CD4-positive, CD25-positive, alpha-beta regulatory T cell (primary cell): ENCODE measurements at regions not wholly inside any gene's neighbourhood (a gene's known extent, or its start where the extent isn't known, plus 50 kb on each side); places are given as distances from the start of the nearest gene placed in this dataset.

Experiments used
- ATAC-seq, 2 donors: fragments of 150-1000 bp; cut with Tn5 transposase; one replicate each; pipeline ENCODE4 v1.10.0; 2021; ENCODE audit warnings: low read depth in 2 of 2, moderate number of reproducible peaks in 2 of 2, moderate library complexity in 1 of 2
- DNase-seq, 3 donors: peaks; one replicate each; pipeline versions ENCODE4 v3.0.0 to v3.0.0-alpha.2; 2012 to 2022; ENCODE audit warnings: mixed read lengths in 1 of 3
- H3K27ac ChIP-seq: one replicate; pipeline ENCODE4 v1.7.0; 2013; ENCODE audit warnings: mild to moderate bottlenecking, low read length; ENCODE audit not compliant: insufficient read depth, poor library complexity, severe bottlenecking
- H3K27me3 ChIP-seq: one replicate; pipeline ENCODE4 v1.7.0; 2013; ENCODE audit warnings: low read length; ENCODE audit not compliant: control insufficient read depth, insufficient read depth
- H3K36me3 ChIP-seq: one replicate; pipeline ENCODE4 v1.7.0; 2013; ENCODE audit warnings: mild to moderate bottlenecking, low read length, moderate library complexity; ENCODE audit not compliant: control insufficient read depth, insufficient read depth
- H3K4me1 ChIP-seq: 2 replicates; pipeline ENCODE4 v1.7.0; 2013; ENCODE audit warnings: mild to moderate bottlenecking, low read length; ENCODE audit not compliant: insufficient read depth, control insufficient read depth, poor library complexity, severe bottlenecking
- H3K4me3 ChIP-seq: one replicate; pipeline ENCODE4 v1.7.0; 2013; ENCODE audit warnings: low read depth, mild to moderate bottlenecking, low read length, moderate library complexity
- H3K9me3 ChIP-seq, 2 experiments: 1 replicate in 1 of 2; 2 replicates in 1 of 2; pipeline ENCODE4 v1.7.0; 2013; ENCODE audit warnings: low read length in 2 of 2, mild to moderate bottlenecking in 1 of 2, moderate library complexity in 1 of 2; ENCODE audit not compliant: control insufficient read depth in 2 of 2
- H3K27ac Mint-ChIP-seq, 3 donors: one replicate each; pipeline ENCODE4 v1.8.0; 2020 to 2022; ENCODE audit warnings: mild to moderate bottlenecking in 3 of 3, mixed read lengths in 3 of 3, moderate library complexity in 2 of 3
- H3K27me3 Mint-ChIP-seq: one replicate; pipeline ENCODE4 v1.8.0; 2022; ENCODE audit warnings: mild to moderate bottlenecking, mixed read lengths
- H3K36me3 Mint-ChIP-seq: one replicate; pipeline ENCODE4 v1.8.0; 2020; ENCODE audit warnings: mixed read lengths
- H3K4me1 Mint-ChIP-seq, 4 donors: one replicate each; pipeline ENCODE4 v1.8.0; 2020 to 2022; ENCODE audit warnings: mixed read lengths in 4 of 4, mild to moderate bottlenecking in 1 of 4
- H3K4me3 Mint-ChIP-seq, 4 donors: one replicate each; pipeline ENCODE4 v1.8.0; 2020 to 2022; ENCODE audit warnings: mild to moderate bottlenecking in 4 of 4, mixed read lengths in 4 of 4, moderate library complexity in 3 of 4
- H3K9me3 Mint-ChIP-seq, 7 donors: one replicate each; pipeline ENCODE4 v1.8.0; 2020 to 2022; ENCODE audit warnings: mixed read lengths in 7 of 7, mild to moderate bottlenecking in 3 of 7, moderate library complexity in 2 of 7

- Histone ChIP-seq H3K4me1 (no peaks in the 10 kb centered on the region), H3K27me3 (no peaks in the 10 kb centered on the region), H3K9me3 (no peaks in the 10 kb centered on the region), H3K27ac (no peak overlapping the region), H3K4me3 (no peak overlapping the region), H3K36me3 (no peaks in the 10 kb centered on the region)
- Mint-ChIP-seq H3K4me1 (no peaks in the 10 kb centered on the region), H3K36me3 (no peaks in the 10 kb centered on the region), H3K27me3 (no peaks in the 10 kb centered on the region), H3K9me3 (no peaks in the 10 kb centered on the region), H3K27ac (no peak overlapping the region), H3K4me3 (no peak overlapping the region)
- no peak for ATAC-seq
- DNase-seq, result no peak
Observed at GRCh38 chr2:19225126-19225525, 133.3 kb downstream of the OSR1 start.

- DNase-seq, result no peak
- no peak overlapping the region for H3K27ac ChIP-seq
- ATAC-seq, result no peak
- no peaks in the 10 kb centered on the region for H3K9me3 ChIP-seq
- H3K36me3 ChIP-seq, result no peaks in the 10 kb centered on the region
- Mint-ChIP-seq H3K27me3 (no peaks in the 10 kb centered on the region), H3K4me3 (no peak overlapping the region), H3K9me3 (no peaks in the 10 kb centered on the region), H3K4me1 (no peaks in the 10 kb centered on the region), H3K36me3 (no peaks in the 10 kb centered on the region), H3K27ac (no peak overlapping the region)
- no peak overlapping the region for H3K4me3 ChIP-seq
- no peaks in the 10 kb centered on the region for H3K4me1 ChIP-seq
- H3K27me3 ChIP-seq, result no peaks in the 10 kb centered on the region
Observed at GRCh38 chr2:19224486-19224885, 133.9 kb downstream of the OSR1 start.

- Histone ChIP-seq H3K9me3 (no peaks in the 10 kb centered on the region), H3K27me3 (no peaks in the 10 kb centered on the region), H3K4me1 (no peaks in the 10 kb centered on the region), H3K4me3 (no peak overlapping the region), H3K27ac (no peak overlapping the region), H3K36me3 (no peaks in the 10 kb centered on the region)
- DNase-seq, result no peak
- Mint-ChIP-seq H3K4me3 (no peak overlapping the region), H3K9me3 (no peaks in the 10 kb centered on the region), H3K27me3 (no peaks in the 10 kb centered on the region), H3K4me1 (no peaks in the 10 kb centered on the region), H3K36me3 (no peaks in the 10 kb centered on the region), H3K27ac (no peak overlapping the region)
- ATAC-seq, result no peak
Observed at GRCh38 chr2:19224011-19224410, 134.4 kb downstream of the OSR1 start.

- Histone ChIP-seq H3K9me3 (no peaks in the 10 kb centered on the region), H3K36me3 (no peaks in the 10 kb centered on the region), H3K27ac (no peak overlapping the region), H3K27me3 (no peaks in the 10 kb centered on the region), H3K4me1 (no peaks in the 10 kb centered on the region), H3K4me3 (no peak overlapping the region)
- Mint-ChIP-seq H3K27me3 (no peaks in the 10 kb centered on the region), H3K9me3 (peaks cover 0 to 4% (median 0%) of the 10 kb centered on the region in 7 donors), H3K4me3 (no peak overlapping the region), H3K36me3 (no peaks in the 10 kb centered on the region), H3K27ac (no peak overlapping the region), H3K4me1 (no peaks in the 10 kb centered on the region)
- DNase-seq (no peak), ATAC-seq (no peak)
Observed at GRCh38 chr2:19219060-19219459, 139.4 kb downstream of the OSR1 start.

- Histone ChIP-seq H3K4me1 (no peaks in the 10 kb centered on the region), H3K36me3 (no peaks in the 10 kb centered on the region), H3K9me3 (no peaks in the 10 kb centered on the region), H3K4me3 (no peak overlapping the region), H3K27me3 (no peaks in the 10 kb centered on the region), H3K27ac (no peak overlapping the region)
- no peaks in the 10 kb centered on the region for H3K4me1 Mint-ChIP-seq
- H3K27ac Mint-ChIP-seq, result no peak overlapping the region
- DNase-seq (no peak), ATAC-seq (no peak)
- H3K9me3 Mint-ChIP-seq, result peaks cover 0 to 11% (median 0%) of the 10 kb centered on the region in 7 donors
- H3K4me3 Mint-ChIP-seq, result no peak overlapping the region
- no peaks in the 10 kb centered on the region for H3K27me3 Mint-ChIP-seq
- no peaks in the 10 kb centered on the region for H3K36me3 Mint-ChIP-seq
Observed at GRCh38 chr2:19218166-19218565, 140.3 kb downstream of the OSR1 start.

- no peaks in the 10 kb centered on the region for H3K27me3 ChIP-seq
- H3K27ac ChIP-seq, result no peak overlapping the region
- peaks cover 0 to 14% (median 0%) of the 10 kb centered on the region in 7 donors for H3K9me3 Mint-ChIP-seq
- no peak for DNase-seq
- no peak overlapping the region for H3K4me3 Mint-ChIP-seq
- no peaks in the 10 kb centered on the region for H3K36me3 ChIP-seq
- H3K4me1 Mint-ChIP-seq, result no peaks in the 10 kb centered on the region
- no peaks in the 10 kb centered on the region for H3K36me3 Mint-ChIP-seq
- H3K4me3 ChIP-seq, result no peak overlapping the region
- no peak overlapping the region for H3K27ac Mint-ChIP-seq
- no peaks in the 10 kb centered on the region for H3K9me3 ChIP-seq
- no peaks in the 10 kb centered on the region for H3K4me1 ChIP-seq
- no peaks in the 10 kb centered on the region for H3K27me3 Mint-ChIP-seq
- no peak for ATAC-seq
Observed at GRCh38 chr2:19216676-19217602, 141.5 kb downstream of the OSR1 start.

GRCh38 chr2:19216238-19216637 lies 142.2 kb downstream of the OSR1 start:
- DNase-seq, result no peak
- no peaks in the 10 kb centered on the region for H3K4me1 ChIP-seq
- no peak overlapping the region for H3K27ac ChIP-seq
- no peaks in the 10 kb centered on the region for H3K9me3 ChIP-seq
- no peak for ATAC-seq
- Mint-ChIP-seq H3K27ac (no peak overlapping the region), H3K9me3 (peaks cover 0 to 14% (median 0%) of the 10 kb centered on the region in 7 donors), H3K27me3 (no peaks in the 10 kb centered on the region), H3K36me3 (no peaks in the 10 kb centered on the region), H3K4me3 (no peak overlapping the region), H3K4me1 (no peaks in the 10 kb centered on the region)
- no peaks in the 10 kb centered on the region for H3K27me3 ChIP-seq
- no peaks in the 10 kb centered on the region for H3K36me3 ChIP-seq
- H3K4me3 ChIP-seq, result no peak overlapping the region
